ENCODE measurements at regions not wholly inside any gene's neighbourhood (a gene's known extent, or its start where the extent isn't known, plus 50 kb on each side); places are given as distances from the start of the nearest gene placed in this dataset.

GRCh38 chr6:168880271-168880670, 373.4 kb downstream of the THBS2 start:
- Histone ChIP-seq H3K9ac (ENCODE audit: low read depth, low read length) (no peak overlapping the region), H4K5ac (ENCODE audit: low read depth, low read length) (no peak overlapping the region), H3K4ac (ENCODE audit: low read depth, low read length) (no peak overlapping the region), H3K23ac (ENCODE audit: low read depth, low read length) (no peak overlapping the region), H3K9me3 (ENCODE audit: control insufficient read depth, insufficient read depth, low read length) (no peaks in the 10 kb centered on the region), H3K4me3 (ENCODE audit: insufficient read depth, low read depth, low read length) (no peak overlapping the region), H3K18ac (ENCODE audit: low read depth, low read length) (no peak overlapping the region), H3K4me2 (ENCODE audit: low read depth, low read length) (no peak overlapping the region), H3K56ac (ENCODE audit: extremely low read depth, insufficient read depth, low read length) (no peak overlapping the region), H2AFZ (replicated peaks; ENCODE audit: low read length, poor library complexity) (no peak overlapping the region), H3K27me3 (ENCODE audit: control insufficient read depth, insufficient read depth, low read length) (no peaks in the 10 kb centered on the region; the same call in 1 of the 2 replicates), H2BK5ac (ENCODE audit: low read depth, low read length, poor library complexity, severe bottlenecking) (no peak overlapping the region), H2BK15ac (ENCODE audit: low read depth, low read length) (no peak overlapping the region), H3K79me1 (ENCODE audit: low read depth in 1 of 2, low read length in 2 of 2) (no peaks in the 10 kb centered on the region), H3K9me1 (ENCODE audit: insufficient read depth, low read length) (no peaks in the 10 kb centered on the region), H2BK20ac (ENCODE audit: low read depth, low read length) (no peak overlapping the region), H2BK120ac (ENCODE audit: low read depth, low read length) (no peak overlapping the region), H3K27ac (ENCODE audit: insufficient read depth, low read length) (no peak overlapping the region), H2AK9ac (replicated peaks; ENCODE audit: low read depth, low read length, poor library complexity) (no peak overlapping the region), H2AK5ac (ENCODE audit: low read depth, low read length) (no peak overlapping the region), H4K91ac (ENCODE audit: insufficient read depth, low read depth, low read length) (no peak overlapping the region), H3K36me3 (ENCODE audit: control insufficient read depth, insufficient read depth, low read length) (no peaks in the 10 kb centered on the region), H4K8ac (ENCODE audit: low read depth in 2 of 2, low read length in 2 of 2) (no peak overlapping the region), H3K14ac (replicated peaks; ENCODE audit: low read depth, low read length) (no peak overlapping the region), H3K4me1 (ENCODE audit: control insufficient read depth, insufficient read depth, low read length) (no peaks in the 10 kb centered on the region), H4K20me1 (ENCODE audit: insufficient read depth, low read length) (no peaks in the 10 kb centered on the region)
- DNase-seq: no peak
- no peak for ATAC-seq (ENCODE audit: low read depth)
- CTCF ChIA-PET: no interaction called here
- no TSS peak for BruUV-seq (replicated peaks)
- in situ Hi-C loops (cut with MboI; ENCODE audit: low sequenced_read_pairs) (loop anchor here (25.0 kb wide), 1 partner anchor 968 kb away; no protein-coding TSS in a partner anchor), intact Hi-C loops (cut with micrococcal nuclease) (loop anchor here (10.0 kb wide), 1 partner anchor 815 kb away; no protein-coding TSS in a partner anchor), dilution Hi-C loops (cut with HindIII; ENCODE audit: low sequenced_read_pairs, unreplicated experiment) (no loop called here)
- POLR2A ChIA-PET (ENCODE audit: unreplicated experiment): no interaction called here
- no peak for TF ChIP-seq CEBPB (IDR thresholded peaks at IDR 0.05; ENCODE audit: low read depth, low read length)
- TF ChIP-seq MXI1 (IDR thresholded peaks at IDR 0.05; ENCODE audit: borderline replicate concordance, low read depth, low read length): no peak
- TF ChIP-seq RCOR1 (IDR thresholded peaks at IDR 0.05; ENCODE audit: insufficient replicate concordance, low read length): no peak
- TF ChIP-seq BHLHE40 (IDR thresholded peaks at IDR 0.05; ENCODE audit: low read depth, low read length): no peak
- no peak for TF ChIP-seq POLR2A (IDR thresholded peaks at IDR 0.05; ENCODE audit: low read depth, low read length)
- TF ChIP-seq CHD1 (IDR thresholded peaks at IDR 0.05; ENCODE audit: low read depth, low read length): no peak
- WGBS, 2 experiments (ENCODE audit: extremely low coverage in 2 of 2, insufficient read length in 1 of 2): 61% methylated on average over 11 of the region's 17 CpGs; no CpG with 5 or more reads in 1 of the 2 experiments
